EH (cell line): ENCODE measurements at regions not wholly inside any gene's neighbourhood (a gene's known extent, or its start where the extent isn't known, plus 50 kb on each side); places are given as distances from the start of the nearest gene placed in this dataset.
A peak's percentile ranks its signal among the peaks of the same experiment; 100 is the strongest.

Experiments used
- DNase-seq: peaks from one replicate; pipeline ENCODE4 v3.0.0-alpha.2; 2015; ENCODE audit warnings: low read depth

DNA sequence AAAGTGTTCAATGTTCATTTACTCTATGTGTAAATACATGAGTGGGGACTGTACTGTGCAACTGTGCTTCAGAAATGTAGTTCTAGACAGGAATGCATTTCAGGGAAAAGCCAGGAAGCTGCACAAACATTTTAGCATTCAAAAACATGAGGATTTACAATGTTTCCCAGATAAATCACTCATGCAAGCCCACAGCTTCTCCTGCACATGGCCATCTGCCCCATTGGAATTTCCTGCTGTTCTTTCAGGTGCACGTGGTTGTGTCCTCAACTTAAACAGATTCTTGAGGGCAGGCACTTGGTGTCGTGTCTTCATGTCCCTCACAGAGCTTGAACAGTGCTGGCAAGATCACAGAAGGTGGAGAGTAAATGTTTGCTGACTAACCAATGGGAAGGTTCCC lies 101.5 kb downstream of the UNC5CL start:
- peak; percentile 85 for DNase-seq

DNA sequence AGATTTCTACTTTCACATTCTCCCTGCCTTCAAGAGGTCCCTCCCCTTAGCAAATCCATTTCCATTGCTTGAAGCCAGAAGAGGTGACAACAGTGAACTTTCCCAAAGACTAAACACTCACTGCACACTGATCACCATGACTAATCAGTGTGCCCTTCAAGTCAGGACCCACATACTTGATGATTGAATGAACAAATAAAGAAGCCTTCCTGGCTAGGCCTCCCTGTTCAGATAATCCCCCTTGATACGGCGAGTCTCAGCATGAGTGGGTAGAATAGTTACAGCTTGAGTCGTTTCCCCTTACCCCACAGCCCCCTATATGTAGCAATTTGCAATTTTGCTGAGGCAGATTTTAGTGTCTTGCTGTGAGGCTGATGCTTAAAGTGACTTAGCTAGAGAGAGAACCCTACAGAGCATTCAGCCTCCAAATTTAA lies 102.2 kb downstream of the UNC5CL start:
- DNase-seq, result peak; percentile 95

DNA sequence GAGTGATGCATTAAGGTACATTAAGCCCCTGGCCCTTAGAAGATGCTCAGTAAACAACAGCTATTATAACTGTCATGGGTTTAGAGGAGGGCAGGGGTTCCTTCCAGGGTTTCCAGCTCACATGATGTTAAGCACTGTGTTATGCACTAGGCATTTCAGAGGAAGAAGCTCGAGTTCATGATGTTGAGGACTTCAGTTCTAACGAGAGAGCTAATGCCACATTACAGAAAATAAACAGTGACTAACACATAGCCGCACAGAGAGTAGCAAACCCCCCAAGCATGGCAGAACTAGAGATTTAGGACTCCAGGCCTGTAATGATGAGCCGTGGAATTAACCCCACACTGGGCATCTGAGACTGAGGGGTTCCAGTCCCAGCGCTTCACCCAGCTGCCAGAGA lies 105.2 kb downstream of the UNC5CL start:
- DNase-seq, result peak; percentile 74

DNA sequence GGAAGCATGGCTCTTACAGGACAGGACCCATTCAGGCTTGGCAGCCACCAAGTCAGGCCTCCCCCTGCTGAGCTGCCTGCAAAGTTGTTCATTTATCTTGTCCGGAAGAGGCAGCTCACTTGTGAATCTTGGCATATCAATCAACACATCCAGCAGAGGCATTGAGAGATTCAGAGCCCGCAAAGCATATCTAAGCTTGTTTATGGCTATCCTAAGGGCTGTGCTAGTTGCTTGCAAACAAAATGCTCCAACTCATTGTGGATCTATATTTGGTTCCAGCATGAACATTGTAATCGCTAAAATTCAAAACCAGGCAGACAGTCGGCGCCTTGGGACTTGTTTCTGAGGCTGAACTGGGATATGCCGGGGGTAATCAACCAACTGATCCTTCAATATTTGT lies 106.1 kb downstream of the UNC5CL start:
- DNase-seq, result no peak

DNA sequence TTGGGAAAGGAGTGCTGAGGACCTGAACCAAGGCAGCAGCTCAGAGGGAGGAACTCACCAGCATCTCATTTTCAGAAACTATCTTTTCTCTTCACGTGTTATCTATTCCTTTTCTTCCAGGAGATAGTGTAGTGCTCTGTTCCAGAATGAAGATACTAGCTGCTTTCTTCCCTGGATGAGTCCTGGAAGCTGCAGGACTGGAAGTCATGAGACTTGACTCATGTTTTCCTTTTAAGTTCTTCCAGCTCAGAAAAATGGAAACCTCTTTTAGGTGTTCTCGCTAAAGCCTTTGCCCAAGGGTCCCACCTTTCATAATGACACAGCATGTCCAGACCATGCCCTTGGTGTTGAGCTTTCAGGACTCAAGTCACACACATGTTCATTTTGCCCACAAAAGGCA lies 106.7 kb downstream of the UNC5CL start:
- DNase-seq, result peak; percentile 41

DNA sequence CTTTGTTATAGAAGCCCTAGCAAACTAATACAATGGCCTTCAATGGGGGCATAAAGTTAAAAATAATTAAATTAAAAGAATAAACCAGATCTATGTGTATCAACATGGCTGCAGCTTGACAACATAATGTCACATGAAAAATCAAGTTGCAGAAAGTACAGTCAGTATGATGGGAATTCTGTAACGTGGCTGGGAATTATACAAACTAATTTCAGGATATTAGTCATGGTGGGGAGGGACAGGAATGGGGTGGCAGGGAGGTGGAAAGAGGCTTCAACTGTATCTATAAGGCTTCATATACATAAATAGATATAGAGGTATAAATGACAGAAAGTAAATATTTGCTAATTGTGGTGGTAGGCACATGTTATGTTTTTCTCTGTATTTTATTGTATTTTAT lies 107.1 kb downstream of the UNC5CL start:
- DNase-seq, result peak; percentile 84

DNA sequence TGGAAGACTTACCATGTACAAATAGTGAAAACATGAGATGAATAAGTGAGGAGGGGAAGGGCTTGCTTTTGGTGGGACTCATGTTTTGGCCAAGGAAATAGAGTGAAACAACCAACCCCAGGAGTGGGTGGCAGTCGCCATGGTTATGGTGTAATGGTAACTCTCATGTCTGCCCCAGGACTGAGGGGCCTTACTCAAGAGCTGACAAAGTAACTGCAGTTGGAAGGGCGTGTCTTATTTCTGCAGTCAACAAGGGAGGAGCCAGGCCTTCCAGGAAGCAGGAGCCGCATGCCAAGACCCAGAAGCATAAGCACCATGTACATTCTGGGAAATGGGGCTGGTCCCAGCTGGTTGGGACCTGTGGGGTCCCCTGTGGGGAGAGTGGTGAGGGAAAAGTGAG lies 108.5 kb downstream of the UNC5CL start:
- DNase-seq, result no peak

DNA sequence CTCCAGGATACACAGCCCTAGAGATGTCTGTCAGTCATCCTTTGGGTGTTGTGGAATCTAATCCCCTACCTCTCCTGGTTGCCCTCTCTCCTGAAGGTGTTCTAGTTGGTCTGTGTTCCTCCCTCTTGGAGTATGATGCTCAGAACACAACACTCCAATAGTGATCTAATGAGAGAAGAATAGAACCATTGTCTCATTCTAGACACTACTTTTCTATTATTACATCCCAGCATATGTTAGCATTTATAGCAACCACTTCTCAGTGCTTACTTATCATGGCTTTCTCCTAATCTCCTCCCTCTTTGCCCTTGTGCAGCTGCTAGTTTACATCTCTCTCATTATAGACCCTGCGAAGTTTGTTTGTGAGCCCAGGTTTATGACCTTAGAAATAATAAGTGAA lies 109.0 kb downstream of the UNC5CL start:
- no peak for DNase-seq

DNA sequence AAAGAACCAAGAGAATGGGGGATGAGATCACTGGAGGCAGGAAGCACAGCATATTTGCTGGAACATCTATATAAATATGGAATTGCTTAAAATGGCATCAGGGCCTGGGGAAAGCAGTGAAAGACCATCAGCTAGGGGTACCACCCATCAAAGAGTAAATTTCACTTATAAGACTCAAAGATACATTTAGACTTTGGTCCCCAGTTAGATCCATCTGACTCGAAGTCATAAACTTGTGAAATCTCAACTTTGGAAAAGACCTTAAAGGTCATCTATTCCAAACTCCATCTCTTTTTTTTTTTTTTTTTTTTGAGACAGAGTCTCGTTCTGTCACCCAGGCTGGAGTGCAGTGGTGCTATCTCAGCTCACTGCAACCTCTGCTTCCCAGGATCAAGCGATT lies 109.8 kb downstream of the UNC5CL start:
- DNase-seq, result no peak

DNA sequence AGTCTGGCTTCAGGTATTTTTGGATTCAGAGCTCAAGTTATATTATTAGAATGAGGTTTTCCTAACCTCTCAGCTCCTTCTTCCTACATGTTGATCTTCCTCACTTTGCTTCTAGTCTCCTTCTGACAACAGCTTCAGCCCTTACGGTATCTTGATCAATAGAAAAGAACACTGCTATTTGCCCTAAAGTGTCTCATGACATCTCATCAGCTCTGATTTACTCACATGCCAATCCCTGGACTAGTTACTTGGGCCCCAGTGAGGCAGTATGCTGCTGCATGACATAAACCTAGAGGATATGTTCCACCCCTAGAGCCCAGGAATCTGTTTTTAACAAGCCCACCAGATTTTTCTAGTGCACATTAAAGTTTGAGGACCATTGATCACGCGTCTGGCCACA lies 110.3 kb downstream of the UNC5CL start:
- no peak for DNase-seq

DNA sequence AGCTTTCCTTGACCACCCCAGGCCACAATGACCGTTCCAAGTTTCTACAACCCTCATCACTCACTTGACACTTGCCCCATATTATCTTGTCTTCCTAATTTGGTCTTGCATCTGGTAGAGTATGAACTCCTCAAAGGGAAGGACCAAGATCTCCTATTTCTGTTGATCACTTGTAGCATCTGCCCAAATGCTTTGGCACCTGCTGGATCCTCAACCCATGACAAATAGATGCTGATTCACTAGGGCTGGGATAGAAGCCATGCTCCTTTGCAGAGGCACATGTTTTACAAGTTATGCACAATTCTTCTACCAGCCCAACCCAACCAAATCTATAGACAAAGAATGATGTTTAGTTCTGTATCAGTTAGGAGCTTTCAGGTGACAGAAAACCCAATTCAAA lies 110.7 kb downstream of the UNC5CL start:
- no peak for DNase-seq

DNA sequence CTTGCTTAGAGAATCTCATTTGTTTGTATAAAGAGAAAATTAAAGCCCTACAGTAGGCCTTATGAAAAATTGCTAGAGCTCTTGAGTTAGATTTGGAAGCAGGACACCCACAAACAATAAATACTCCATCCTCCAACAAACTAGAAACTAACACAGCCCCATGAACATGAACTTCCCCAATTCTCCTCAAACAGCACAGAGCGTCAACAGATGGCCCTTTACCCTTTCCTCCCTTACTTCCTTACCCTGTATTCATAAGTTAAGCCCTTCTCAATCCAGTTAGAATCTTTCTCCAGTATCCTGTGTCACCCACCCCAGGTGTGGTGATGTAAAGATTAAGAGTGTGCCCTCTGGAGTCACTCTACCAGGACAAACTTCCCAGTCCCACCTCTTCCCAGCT lies 113.7 kb downstream of the UNC5CL start:
- DNase-seq, result no peak

DNA sequence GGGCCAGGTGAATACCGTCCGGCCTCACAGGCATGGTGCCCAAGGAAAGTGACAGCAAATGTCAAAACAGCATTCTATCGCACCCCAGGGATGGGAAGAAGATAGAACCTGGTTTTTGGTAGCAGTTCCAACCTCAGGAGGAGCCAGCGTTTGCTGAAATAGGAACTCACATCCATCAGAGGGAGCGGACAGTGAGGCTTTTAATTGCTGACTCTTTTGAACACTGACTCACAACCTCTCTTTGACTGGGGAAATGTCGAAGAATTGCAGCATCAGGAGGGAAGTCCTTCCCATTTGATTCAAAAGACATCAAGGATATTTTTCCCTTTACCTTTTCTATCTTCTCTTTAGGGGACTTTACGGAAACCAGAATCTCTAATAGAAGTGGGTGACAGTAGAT lies 114.2 kb downstream of the UNC5CL start:
- DNase-seq, result no peak

DNA sequence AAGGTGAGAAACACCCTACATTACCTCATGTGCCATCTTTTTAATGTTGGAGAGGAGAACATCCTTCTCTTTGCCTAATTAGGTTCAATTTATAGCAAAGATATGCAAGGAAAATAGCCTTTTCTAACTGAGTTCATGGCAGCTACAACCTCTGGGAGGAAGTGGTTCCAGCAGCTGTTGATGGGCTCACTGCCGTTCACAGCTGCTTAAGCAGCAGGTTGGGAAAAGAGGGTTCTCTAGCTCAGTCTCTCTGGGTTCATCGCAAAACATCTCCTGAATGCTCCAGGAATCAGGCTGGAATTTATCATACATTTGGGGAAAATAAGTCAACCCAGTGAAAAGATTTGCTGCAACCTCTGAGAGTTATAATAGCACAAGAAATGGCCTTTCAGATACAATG lies 115.1 kb downstream of the UNC5CL start:
- DNase-seq, result no peak

DNA sequence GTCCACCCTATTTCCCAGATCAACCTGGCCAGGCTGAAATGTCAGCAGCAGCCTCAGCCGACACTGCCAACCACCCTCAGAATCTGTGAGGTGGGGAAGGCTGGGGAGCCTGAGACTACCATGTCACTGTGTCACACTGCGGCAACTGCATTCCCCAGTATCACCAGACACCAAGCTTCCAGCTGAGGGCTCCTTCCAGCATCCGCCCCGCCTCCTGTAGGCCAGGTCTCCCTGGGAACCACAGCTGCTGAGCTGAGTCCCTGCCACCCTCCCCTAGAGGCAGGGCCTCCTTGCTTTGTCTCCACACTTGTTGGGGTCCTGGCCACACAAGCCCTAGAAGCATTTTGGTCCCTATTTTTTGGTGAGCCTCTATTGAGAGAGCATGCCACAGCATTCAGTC lies 115.7 kb downstream of the UNC5CL start:
- no peak for DNase-seq

DNA sequence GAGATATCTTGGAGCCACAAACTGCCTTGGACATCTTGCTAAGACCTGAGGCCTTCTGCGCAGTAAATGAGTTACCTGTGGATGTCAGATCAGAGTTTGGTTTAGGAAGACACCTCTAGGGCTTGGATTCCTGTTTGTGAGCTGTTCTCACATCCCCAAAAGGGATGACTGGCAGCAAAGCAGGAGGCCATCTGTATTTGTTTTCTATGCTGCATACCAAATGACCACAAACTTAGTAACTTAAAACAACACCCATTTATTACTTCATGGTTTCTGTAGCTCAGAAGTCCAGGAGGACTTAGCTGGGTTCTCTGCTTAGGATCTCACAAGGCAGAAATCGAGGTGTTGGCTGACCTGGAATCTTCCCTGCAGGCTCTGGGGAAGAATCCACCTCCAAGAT lies 116.7 kb downstream of the UNC5CL start:
- DNase-seq, result peak; percentile 79

DNA sequence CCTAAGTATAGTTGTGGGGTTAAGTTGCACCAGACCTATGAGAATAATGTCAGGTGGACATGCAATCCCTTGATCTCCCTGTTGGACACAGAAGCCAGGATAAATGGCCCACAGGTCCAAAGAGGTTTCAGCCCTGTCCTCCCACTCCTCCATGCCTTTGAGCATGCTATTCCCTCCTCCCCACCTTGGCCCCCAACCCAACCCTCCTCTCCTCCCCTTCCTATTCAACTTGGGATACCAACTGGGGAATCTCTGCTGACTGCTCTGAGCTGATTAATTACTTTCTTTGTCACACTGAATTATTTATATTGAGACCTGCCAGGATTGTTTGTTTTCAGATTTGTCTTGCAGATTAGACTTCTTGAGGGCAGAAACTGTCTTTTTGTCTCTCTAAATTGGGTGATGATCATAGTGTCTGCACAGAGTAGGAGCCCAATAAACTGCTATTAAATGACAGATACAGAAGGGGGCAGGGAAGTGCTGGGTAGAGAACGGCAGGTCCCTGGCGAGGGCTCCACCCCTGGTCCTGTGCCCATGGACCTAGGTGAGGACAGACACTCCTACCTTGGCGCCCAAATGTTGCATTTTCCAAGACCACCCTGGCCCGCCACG lies 120.9 kb downstream of the UNC5CL start:
- DNase-seq, result no peak

DNA sequence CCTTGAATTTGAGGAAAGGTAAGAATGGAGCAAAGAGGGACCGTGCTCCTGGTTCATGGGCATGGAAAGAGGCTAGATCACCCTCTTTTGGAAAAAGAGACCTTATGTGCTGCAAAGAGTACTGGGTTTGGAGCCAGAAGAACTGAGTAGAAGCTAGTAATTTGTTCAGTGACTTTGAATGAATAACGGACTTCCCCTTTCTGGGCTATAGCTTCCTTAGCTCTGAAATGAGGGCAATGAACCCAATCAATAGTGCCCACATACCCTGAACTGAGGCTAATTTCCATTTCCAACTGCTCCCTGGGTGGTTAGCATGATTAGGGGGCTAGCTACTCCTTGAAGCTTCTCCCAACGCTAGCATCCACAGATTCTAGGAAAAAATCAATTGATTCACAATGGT lies 121.4 kb downstream of the UNC5CL start:
- no peak for DNase-seq

DNA sequence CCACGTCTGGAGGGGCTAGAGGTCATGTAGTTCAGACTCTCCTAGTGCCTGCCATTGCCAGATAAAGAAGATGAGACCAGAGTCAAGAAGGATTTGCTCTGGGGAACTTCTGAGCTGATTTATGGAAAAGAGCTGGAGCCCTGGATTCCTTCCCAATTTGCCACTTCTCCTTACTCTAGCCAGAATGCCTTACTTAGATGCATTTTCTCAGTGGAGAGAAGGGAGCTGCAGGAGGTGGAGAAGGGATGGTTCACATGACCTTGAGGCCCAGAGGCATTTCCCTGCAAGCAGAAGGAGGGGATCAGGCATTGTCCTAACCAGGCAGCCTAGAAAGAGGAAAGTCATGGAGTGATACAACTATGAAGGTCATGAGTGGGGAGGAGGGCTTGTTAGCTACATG lies 122.2 kb downstream of the UNC5CL start:
- peak; percentile 81 for DNase-seq

DNA sequence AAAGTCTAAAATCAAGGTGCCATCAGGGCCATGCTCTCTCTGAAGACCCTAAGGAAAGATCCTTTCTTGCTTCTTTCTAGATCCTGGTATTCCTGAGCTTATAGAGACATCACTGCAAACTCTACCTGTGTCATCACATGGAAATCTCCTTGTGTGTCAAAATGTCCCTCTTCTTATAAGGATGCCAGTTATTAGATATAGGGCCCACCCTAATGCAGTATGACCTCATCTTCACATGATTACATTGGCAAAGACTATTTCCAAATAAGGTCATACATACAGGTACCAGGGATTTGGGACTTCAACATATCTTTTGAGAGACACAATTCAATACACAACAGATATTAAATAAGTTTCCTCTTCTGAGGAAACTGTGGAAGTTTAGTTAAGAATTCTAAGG lies 123.9 kb downstream of the UNC5CL start:
- no peak for DNase-seq

DNA sequence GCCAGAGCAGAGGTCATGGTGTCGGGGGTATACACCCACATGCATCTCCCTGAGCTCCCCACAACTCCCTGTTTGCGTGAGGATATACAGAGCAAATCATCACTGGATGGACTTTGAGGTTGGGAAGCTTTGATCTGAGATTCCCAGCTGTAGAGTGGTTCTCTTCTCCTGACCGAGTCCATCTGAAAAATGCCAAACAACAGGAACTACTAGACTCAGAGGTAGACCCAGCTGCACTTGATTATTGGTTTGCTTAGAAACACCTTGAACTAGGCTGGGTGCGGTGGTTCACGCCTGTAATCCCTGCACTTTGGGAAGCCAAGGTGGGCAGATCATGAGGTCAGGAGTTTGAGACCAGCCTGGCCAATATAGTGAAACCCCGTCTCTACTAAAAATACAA lies 125.0 kb downstream of the UNC5CL start:
- no peak for DNase-seq

DNA sequence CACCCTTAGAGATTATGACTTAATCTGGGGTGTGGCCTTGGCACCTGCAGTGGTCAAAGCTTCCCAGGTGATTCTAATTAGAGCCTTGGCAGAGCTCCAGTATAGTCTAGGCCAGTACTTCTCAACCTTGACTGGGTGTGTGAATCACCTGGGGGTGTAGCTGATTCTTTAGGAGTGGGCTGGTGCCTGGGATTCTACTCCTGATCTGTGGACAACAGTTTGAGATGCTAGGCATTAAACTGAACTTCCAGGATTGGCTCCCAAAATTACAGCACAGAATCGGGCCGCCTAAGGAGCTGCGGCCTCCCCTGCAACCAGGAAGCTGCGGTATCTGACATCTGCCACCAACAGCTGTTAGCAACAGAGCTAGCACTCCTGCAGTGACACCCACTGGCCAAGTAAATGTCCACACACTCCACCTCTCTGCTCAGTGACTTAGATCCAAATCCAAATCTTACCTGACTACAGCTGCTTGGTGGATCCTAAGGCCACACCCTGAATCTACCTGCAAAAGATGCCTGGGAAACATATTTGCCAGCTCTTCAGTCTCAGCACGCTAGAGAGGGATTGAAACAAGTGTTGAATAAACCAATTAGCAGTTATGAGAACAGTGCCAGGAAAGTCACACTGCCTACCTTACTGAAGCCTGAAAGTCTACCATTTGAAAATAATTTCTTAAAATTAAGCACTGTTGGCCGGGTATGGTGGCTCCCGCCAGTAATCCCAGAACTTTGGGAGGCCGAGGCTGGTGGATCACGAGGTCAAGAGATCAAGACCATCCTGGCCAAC lies 126.7 kb downstream of the UNC5CL start:
- DNase-seq, result peak; percentile 43

DNA sequence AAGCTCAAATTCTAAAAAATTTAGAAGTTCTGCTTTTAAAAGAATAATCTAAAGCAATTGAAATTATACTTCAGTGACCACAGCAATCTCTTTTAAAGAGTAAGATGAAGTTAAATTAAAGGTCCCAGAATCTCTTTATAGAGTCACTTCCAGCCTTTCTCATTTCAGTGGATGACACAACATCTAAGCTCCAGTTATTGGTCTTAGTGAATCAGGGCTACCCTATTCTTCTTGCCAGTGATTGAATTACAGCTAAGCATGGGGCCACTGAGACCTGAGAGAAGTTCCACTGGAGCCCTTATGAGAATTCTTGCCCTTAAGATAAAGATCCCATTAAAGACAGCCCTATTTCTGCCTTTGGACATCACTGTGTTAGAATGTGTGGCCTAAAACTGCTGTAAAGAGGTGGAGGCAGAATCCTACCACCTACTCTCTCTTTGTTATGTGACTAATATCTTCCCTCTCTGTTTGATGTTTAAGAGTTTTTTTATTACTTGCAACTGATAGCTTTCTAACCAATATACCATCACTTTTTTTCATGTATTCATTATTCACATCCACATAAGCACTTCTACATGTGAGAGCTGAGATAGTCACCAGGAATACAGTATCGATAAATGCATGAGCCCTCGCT lies 128.6 kb downstream of the UNC5CL start:
- no peak for DNase-seq

DNA sequence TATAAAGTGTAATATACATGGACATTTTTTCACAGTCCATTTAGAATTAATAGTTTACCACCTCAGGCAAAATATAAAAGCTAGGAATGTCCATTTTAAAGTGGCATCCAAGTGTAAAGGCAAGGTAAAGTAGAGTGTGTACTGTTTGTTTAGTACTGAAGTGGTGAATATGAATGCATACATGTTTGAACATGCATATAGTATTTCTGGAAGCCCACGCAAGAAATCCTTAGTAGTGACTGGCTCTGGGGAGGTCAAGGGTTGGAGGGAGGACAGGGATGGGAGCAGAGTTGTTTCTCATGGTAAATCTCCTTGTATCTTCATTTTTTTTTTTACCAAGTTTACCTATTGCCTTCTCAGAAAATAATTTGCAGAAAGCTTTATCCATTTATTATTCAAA lies 129.2 kb downstream of the UNC5CL start:
- no peak for DNase-seq
